Activated T-cell treated with anti-CD3 and anti-CD28 coated beads for 4 hours (primary cell): ENCODE measurements at regions not wholly inside any gene's neighbourhood (a gene's known extent, or its start where the extent isn't known, plus 50 kb on each side); places are given as distances from the start of the nearest gene placed in this dataset.

Experiments
- DNase-seq: peaks from one replicate; pipeline ENCODE4 v3.0.0-alpha.2; 2020

- no peak for DNase-seq
Measured at GRCh38 chr4:20456407-20456806, 204.7 kb downstream of the SLIT2 start.

- no peak for DNase-seq
Measured at GRCh38 chr4:20462426-20463175, 210.9 kb downstream of the SLIT2 start.

DNA sequence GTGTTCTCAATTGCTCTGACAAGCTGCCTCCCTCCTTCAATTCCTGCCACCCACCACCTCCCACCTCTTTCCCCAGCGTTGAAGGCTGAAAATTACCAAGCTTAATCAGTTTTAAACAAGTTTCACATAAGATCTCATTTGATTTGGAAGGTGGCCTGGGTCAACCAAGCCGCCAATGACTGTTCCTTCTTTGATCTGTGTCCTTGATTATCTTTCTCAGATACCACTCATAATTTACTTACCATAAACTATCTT lies 211.4 kb downstream of the SLIT2 start:
- DNase-seq, result no peak

- no peak for DNase-seq
Measured at GRCh38 chr4:20464381-20464780, 212.7 kb downstream of the SLIT2 start.

DNA sequence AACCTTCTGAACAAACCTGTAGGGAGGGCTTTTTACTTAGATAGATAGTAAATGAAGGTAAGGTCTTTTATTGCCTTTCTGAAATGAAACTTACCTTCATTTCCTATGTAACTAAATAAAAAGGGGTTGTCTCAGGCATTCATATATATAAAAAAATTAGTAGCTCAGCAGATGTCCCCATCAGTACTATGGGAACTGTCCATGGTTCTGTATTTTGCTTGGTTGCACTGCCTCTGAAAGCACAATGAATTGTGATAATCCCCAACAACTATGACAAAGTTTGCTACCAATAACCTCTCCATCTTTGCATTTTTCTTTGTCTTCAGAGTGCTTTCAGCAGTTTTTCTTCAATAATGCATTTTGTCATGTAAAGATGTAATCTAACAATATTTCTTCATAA lies 222.4 kb downstream of the SLIT2 start:
- no peak for DNase-seq

GRCh38 chr4:20478412-20478811 lies 221.8 kb upstream of the PACRGL start:
- no peak for DNase-seq

DNA sequence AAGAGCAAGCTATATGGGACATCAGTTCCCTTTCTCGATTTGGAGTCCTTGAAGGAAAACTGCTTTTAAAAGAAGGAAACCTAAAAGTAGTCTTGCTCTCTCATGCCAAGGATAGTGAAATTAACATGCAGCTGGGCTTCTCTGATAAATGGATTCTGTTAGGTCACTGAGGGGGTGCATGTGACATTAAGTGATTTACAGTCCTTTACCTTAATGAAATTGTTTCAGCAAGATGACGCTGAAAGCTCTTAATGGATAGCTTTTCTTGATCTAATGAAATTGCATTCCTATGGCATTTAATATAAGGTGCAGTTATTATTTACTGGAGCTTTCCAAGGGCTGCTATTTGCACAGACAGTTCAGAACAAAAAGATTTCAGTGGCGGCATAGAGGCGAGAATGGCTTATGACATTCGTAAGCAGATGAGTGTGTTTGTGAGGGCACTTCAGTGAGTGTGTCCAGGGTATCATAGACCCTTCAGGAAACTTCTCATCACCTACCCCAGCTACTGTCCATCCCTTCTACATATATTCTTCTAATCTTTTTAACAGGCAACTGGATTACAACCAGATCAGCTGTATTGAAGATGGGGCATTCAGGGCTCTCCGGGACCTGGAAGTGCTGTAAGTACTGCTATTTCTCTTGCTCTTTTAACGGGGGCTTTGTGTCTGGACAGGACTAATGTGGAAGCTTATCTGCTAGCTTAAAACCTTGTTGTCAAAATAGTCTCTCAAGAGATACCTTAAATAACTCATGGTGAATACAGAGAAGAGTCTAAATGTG lies 219.9 kb upstream of the PACRGL start:
- no peak for DNase-seq

- DNase-seq, result no peak
Measured at GRCh38 chr4:20483416-20483815, 216.8 kb upstream of the PACRGL start.

- no peak for DNase-seq
Measured at GRCh38 chr4:20486433-20486832, 213.8 kb upstream of the PACRGL start.

- no peak for DNase-seq
Measured at GRCh38 chr4:20487446-20487845, 212.8 kb upstream of the PACRGL start.

DNA sequence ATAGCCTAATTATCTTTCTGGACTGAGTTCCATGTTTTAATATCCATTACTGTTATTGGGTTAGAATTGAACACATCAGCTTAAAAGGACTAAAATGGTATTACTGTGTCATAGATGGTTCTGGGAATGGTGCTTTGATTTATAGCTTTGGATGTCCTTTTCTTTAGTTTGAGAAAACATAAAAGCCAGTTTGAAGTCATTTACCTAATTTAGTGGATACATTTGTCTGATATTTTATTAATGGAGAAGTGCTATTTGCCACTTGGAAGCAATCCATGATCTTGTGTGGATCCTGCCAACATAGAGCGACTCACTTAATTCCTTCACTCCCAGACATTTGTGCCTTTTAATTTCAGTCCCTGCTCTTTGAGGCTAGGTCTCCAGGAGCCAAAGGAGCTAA lies 212.4 kb upstream of the PACRGL start:
- DNase-seq, result no peak

- no peak for DNase-seq
Measured at GRCh38 chr4:20490734-20491133, 209.5 kb upstream of the PACRGL start.

GRCh38 chr4:20493761-20494353 lies 206.4 kb upstream of the PACRGL start:
- DNase-seq, result no peak

GRCh38 chr4:20496068-20496467 lies 204.2 kb upstream of the PACRGL start:
- DNase-seq, result no peak

GRCh38 chr4:20504146-20504545 lies 196.1 kb upstream of the PACRGL start:
- no peak for DNase-seq

- DNase-seq, result no peak
Measured at GRCh38 chr4:20505927-20506326, 194.3 kb upstream of the PACRGL start.

GRCh38 chr4:20506827-20507226 lies 193.4 kb upstream of the PACRGL start:
- no peak for DNase-seq

- no peak for DNase-seq
Measured at GRCh38 chr4:20509315-20509714, 190.9 kb upstream of the PACRGL start.

DNA sequence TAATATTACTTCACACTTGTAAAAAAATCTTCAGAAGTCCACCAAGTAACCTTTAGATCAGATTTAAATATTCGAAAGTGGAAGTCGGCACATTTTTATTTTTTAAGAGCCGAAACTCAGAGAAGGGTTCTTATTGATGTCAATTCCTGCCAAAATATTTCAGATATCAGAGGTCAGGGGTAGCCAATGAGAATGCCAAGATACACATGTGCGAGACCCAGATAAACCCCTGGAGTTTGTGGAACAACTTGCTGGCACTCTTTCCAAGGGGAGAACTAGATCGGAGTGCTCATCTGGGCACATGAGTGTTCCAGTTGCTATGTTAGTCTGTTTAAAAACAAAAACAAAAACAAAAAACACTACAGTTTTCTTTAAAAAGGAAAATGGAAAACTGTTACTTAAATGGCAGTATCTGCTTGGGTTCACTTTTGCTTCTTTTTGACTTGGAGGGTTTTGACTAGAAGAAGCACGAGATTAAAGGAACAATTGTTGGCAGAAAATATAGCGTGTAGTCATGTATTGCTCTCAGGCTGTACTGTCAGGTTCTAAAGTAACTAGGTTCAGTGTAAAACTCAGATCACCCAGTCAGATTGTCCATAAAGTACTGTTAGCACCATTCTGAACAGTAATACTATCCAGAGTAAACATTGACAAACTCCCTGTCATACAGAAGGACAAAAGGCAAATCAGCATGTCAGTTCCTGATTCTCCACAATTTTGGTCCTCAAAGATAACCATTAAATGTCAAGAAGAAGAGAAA lies 188.0 kb upstream of the PACRGL start:
- no peak for DNase-seq

DNA sequence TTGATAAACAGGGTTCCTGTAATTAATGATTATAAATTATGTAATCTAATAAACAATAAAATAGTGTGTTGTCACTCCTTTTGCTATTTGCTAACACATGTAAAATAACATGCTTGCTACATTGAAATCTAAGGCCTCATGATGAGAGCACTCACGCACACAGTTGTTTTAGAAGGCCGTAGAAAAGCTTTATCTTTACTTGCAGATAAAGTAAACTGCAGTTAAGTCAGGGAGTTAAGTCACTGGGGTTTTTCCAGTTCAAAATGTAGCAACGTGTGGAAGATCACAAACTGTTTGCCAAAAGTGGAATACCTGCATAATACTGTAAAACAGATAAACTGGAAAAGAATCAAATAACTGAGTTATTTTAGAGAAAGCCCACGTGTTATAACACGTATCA lies 187.3 kb upstream of the PACRGL start:
- no peak for DNase-seq

GRCh38 chr4:20520901-20521300 lies 179.4 kb upstream of the PACRGL start:
- no peak for DNase-seq

DNA sequence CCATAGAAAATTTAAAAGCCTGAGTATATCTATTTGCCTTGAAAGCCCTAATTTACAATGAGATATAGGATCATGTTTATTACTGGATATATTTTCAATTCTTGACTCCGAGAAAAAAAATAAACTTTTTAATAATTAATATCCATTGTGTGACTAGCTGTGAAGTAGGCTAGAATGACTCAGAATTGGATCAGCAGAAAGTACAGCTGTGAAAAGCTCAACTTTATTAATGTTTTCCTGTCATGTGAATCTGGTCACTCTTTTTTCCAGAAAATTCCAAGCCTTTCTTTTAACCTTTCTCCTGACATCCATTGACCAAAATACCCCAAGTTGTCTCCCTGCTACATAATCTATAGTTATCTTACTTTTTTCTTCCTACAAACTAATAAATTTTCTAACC lies 171.8 kb upstream of the PACRGL start:
- no peak for DNase-seq

GRCh38 chr4:20529691-20530090 lies 170.6 kb upstream of the PACRGL start:
- DNase-seq, result no peak
